HepG2 (cell line): ENCODE measurements at regions not wholly inside any gene's neighbourhood (a gene's known extent, or its start where the extent isn't known, plus 50 kb on each side); places are given as distances from the start of the nearest gene placed in this dataset.
A peak's percentile ranks its signal among the peaks of the same experiment; 100 is the strongest.

ENCODE experiments used
- ATAC-seq: fragments of 200-7000 bp; cut with Tn5 transposase; 3 replicates; pipeline ENCODE4 v1.9.1; 2020; ENCODE audit warnings: mild to moderate bottlenecking, moderate library complexity
- BruUV-seq: library from RNA; stranded (reverse); fragments of 400-500 nt; replicated peaks from 2 replicates; lab custom pipeline; 2021; lab: Mats Ljungman, UMichigan
- CTCF ChIA-PET: fragments of 300-600 bp; formaldehyde crosslinking; extraction: SDS; loops from one replicate; lab custom pipeline; 2021; ENCODE audit warnings: low total read pairs, inconsistent platforms, low intra/inter-chr PET ratio; lab: Yijun Ruan, JAX
- POLR2A ChIA-PET: fragments of 350-600 bp; sonication (Branson Sonifier 250); formaldehyde crosslinking; loops from one replicate; lab custom pipeline; 2020; ENCODE audit warnings: antibody characterized with exemption, inconsistent platforms; lab: Yijun Ruan, JAX
- DNase-seq: peaks from one replicate; pipeline ENCODE4 v3.0.0-alpha.2; 2015; ENCODE audit warnings: low spot score
- FAIRE-seq: peaks from 3 replicates; lab custom pipeline; 2011; peaks lifted over from hg19 to GRCh38; lab: Jason Lieb, UNC
- H2AFZ ChIP-seq: one replicate; pipeline ENCODE4 v1.6.1; 2011; ENCODE audit warnings: low read length, inconsistent platforms
- H3K27ac ChIP-seq: fragments of 300-600 bp; 3 replicates; pipeline ENCODE4 v1.8.0; 2011; ENCODE audit warnings: mixed run types, mild to moderate bottlenecking, mixed read lengths, low read length, inconsistent platforms; ENCODE audit not compliant: insufficient read depth; ENCODE audit errors: extremely low read length
- H3K27me3 ChIP-seq, 2 experiments: fragments of 200-600 bp in 1 of 2; 2 replicates in 1 of 2; 3 replicates in 1 of 2; pipeline versions ENCODE4 v1.6.0 to v1.8.0; 2011; ENCODE audit warnings: low read length in 2 of 2, mild to moderate bottlenecking in 2 of 2, moderate library complexity in 2 of 2, inconsistent platforms in 1 of 2; ENCODE audit not compliant: insufficient read depth in 2 of 2, control insufficient read depth in 1 of 2
- H3K36me3 ChIP-seq, 2 experiments: fragments of 200-600 bp in 1 of 2; replicated peaks in 1 of 2; 2 replicates in 1 of 2; 3 replicates in 1 of 2; pipeline versions ENCODE4 v1.5.1 to v1.8.0; 2011; ENCODE audit warnings: low read length in 2 of 2, inconsistent platforms in 1 of 2; ENCODE audit not compliant: insufficient read depth in 2 of 2, control insufficient read depth in 1 of 2
- H3K4me1 ChIP-seq: 2 replicates; pipeline ENCODE4 v1.5.1; 2012; ENCODE audit warnings: low read length, inconsistent platforms; ENCODE audit not compliant: insufficient read depth
- H3K4me2 ChIP-seq: 2 replicates; pipeline ENCODE4 v1.6.0; 2011; ENCODE audit warnings: low read depth, low read length, inconsistent platforms
- H3K4me3 ChIP-seq, 3 experiments: fragments of 200-600 bp in 1 of 3; sonication (generic), shearing (Covaris generic) in 1 of 3; replicated peaks in 1 of 3; 2 replicates each; pipeline ENCODE4 v1.5.1; 2011 to 2016; ENCODE audit warnings: low read length in 3 of 3, inconsistent platforms in 2 of 3, low read depth in 2 of 3, mild to moderate bottlenecking in 2 of 3, control low read depth in 1 of 3, mixed read lengths in 1 of 3; ENCODE audit not compliant: insufficient read depth in 1 of 3
- H3K79me2 ChIP-seq: one replicate; pipeline ENCODE4 v1.6.1; 2011; ENCODE audit warnings: low read length, inconsistent platforms; ENCODE audit not compliant: insufficient read depth
- H3K9ac ChIP-seq: 2 replicates; pipeline ENCODE4 v1.6.0; 2011; ENCODE audit warnings: mild to moderate bottlenecking, low read depth, low read length, inconsistent platforms; ENCODE audit not compliant: insufficient read depth
- H3K9me3 ChIP-seq: 2 replicates; pipeline ENCODE4 v1.5.1; 2012; ENCODE audit warnings: mild to moderate bottlenecking, low read length
- H4K20me1 ChIP-seq: 2 replicates; pipeline ENCODE4 v1.6.0; 2011; ENCODE audit warnings: inconsistent platforms, mild to moderate bottlenecking, low read length, moderate library complexity; ENCODE audit not compliant: insufficient read depth
- ATF7 ChIP-seq, 2 experiments: fragments of 450-650 bp in 1 of 2; sonication (generic) in 1 of 2; formaldehyde crosslinking in 1 of 2; IDR thresholded peaks; 2 replicates each; pipeline versions ENCODE4 v1.4.0 to v1.6.1; 2016 to 2020; ENCODE audit warnings: antibody characterized with exemption in 1 of 2, mild to moderate bottlenecking in 1 of 2, missing genetic modification reagents in 1 of 2
- CEBPB ChIP-seq: IDR thresholded peaks from 2 replicates; pipeline ENCODE4 v1.6.1; 2011; ENCODE audit warnings: low read depth, low read length, improper control_type of control experiment, borderline replicate concordance
- CREB3 ChIP-seq: sonication (generic); formaldehyde crosslinking; IDR thresholded peaks from 2 replicates; pipeline ENCODE4 v1.5.0; 2020; ENCODE audit warnings: missing genetic modification reagents
- ZBTB38 ChIP-seq: sonication (generic); formaldehyde crosslinking; IDR thresholded peaks from 2 replicates; pipeline ENCODE4 v1.5.1; 2020; ENCODE audit warnings: mild to moderate bottlenecking, missing genetic modification reagents
- ZNF597 ChIP-seq: sonication (generic); formaldehyde crosslinking; IDR thresholded peaks from 2 replicates; pipeline ENCODE4 v1.5.0; 2020; ENCODE audit warnings: missing genetic modification reagents
- WGBS: methylation state at CpG from one replicate; pipeline ENCODE4 v1.1.6; 2017; ENCODE audit warnings: low lambda C conversion rate; 5-methylcytosine and 5-hydroxymethylcytosine counted together
- in situ Hi-C: cut with HindIII; loops from 2 replicates; pipeline ENCODE4 v1.10.0; 2017; ENCODE audit warnings: low pct_unique_long_range_greater_than_20kb; ENCODE audit not compliant: extremely low pct_ligation_motif_present
- intact Hi-C: fragments of 100-400 bp; cut with micrococcal nuclease; formaldehyde crosslinking; loops from one replicate; pipeline ENCODE4 v1.10.0; 2022; ENCODE audit not compliant: unreplicated experiment

GRCh38 chr6:15880262-15880973, 217.6 kb upstream of the DTNBP1 start:
- no peak for TF ChIP-seq ZBTB38 (CRISPR knock-in tag)
- peak; percentile 29; the same call in 1 of the 2 replicates for TF ChIP-seq ATF7 (IDR thresholded peaks at IDR 0.05)
- TF ChIP-seq ATF7 (CRISPR knock-in tag; IDR thresholded peaks at IDR 0.05): no peak
- TF ChIP-seq CEBPB: peak; percentile 36; the same call in 1 of the 2 replicates
- TF ChIP-seq CREB3 (CRISPR knock-in tag): no peak
- TF ChIP-seq ZNF597: no peak

More at GRCh38 chr6:15880262-15880973, 217.6 kb upstream of the DTNBP1 start:
- ChIA-PET POLR2A (no interaction called here), CTCF (no interaction called here)
- DNase-seq (no peak), FAIRE-seq (no peak), ATAC-seq (no peak)
- Histone ChIP-seq H3K4me3 (no peak overlapping the region), H4K20me1 (no peaks in the 10 kb centered on the region), H3K27ac (no peak overlapping the region), H3K27me3 (peaks cover 1 to 5% of the 10 kb centered on the region in 2 experiments; a peak in 3 of 5 replicates), H3K79me2 (no peaks in the 10 kb centered on the region), H2AFZ (no peak overlapping the region), H3K36me3 (no peaks in the 10 kb centered on the region), H3K4me2 (no peak overlapping the region), H3K9ac (no peak overlapping the region), H3K9me3 (no peaks in the 10 kb centered on the region), H3K4me1 (no peaks in the 10 kb centered on the region)
- in situ Hi-C loops (no loop called here), intact Hi-C loops (no loop called here)
- WGBS: 7% methylated on average over 4 of the region's 4 CpGs
- BruUV-seq: no TSS peak
